ENCODE measurements at regions not wholly inside any gene's neighbourhood (a gene's known extent, or its start where the extent isn't known, plus 50 kb on each side); places are given as distances from the start of the nearest gene placed in this dataset.
"Not testable (repeated sequence)": the region's sequence is repeated elsewhere in the genome, so short reads cannot be mapped to it uniquely, and the experiment has no call there.

GRCh38 chr6:74946961-74947360 lies 258.9 kb downstream of the COL12A1 start:
- DNase-seq = no peak

- DNase-seq = no peak
These were observed 263.7 kb downstream of the COL12A1 start for GRCh38 chr6:74942130-74942529.

GRCh38 chr6:74941424-74941823 lies 264.4 kb downstream of the COL12A1 start:
- DNase-seq = no peak

- no peak for DNase-seq
These were observed 265.9 kb downstream of the COL12A1 start for GRCh38 chr6:74939721-74940620.

- no peak for DNase-seq
These were observed 266.6 kb downstream of the COL12A1 start for GRCh38 chr6:74939151-74939708.

GRCh38 chr6:74937936-74938335 lies 267.9 kb downstream of the COL12A1 start:
- DNase-seq = no peak

- DNase-seq = no peak
These were observed 269.0 kb downstream of the COL12A1 start for GRCh38 chr6:74936886-74937285.

- DNase-seq = no peak
These were observed 273.5 kb downstream of the COL12A1 start for GRCh38 chr6:74932232-74932888.

GRCh38 chr6:74931558-74931957 lies 274.3 kb downstream of the COL12A1 start:
- no peak for DNase-seq

- DNase-seq = no peak
These were observed 277.6 kb downstream of the COL12A1 start for GRCh38 chr6:74928203-74928602.

- DNase-seq = no peak
These were observed 278.6 kb downstream of the COL12A1 start for GRCh38 chr6:74927299-74927698.

- no peak for DNase-seq
These were observed 280.2 kb downstream of the COL12A1 start for GRCh38 chr6:74925683-74926082.

GRCh38 chr6:74914888-74915287 lies 291.0 kb downstream of the COL12A1 start:
- DNase-seq = no peak

- DNase-seq = no peak
These were observed 293.6 kb downstream of the COL12A1 start for GRCh38 chr6:74912234-74912633.

GRCh38 chr6:74902846-74903245 lies 303.0 kb downstream of the COL12A1 start:
- no peak for DNase-seq

GRCh38 chr6:74902089-74902488 lies 303.8 kb downstream of the COL12A1 start:
- DNase-seq = no peak

- DNase-seq = no peak
These were observed 304.3 kb downstream of the COL12A1 start for GRCh38 chr6:74901576-74901975.

- DNase-seq = no peak
These were observed 306.4 kb downstream of the COL12A1 start for GRCh38 chr6:74899416-74899815.

GRCh38 chr6:74892091-74892490 lies 313.8 kb downstream of the COL12A1 start:
- DNase-seq = no peak

- DNase-seq = no peak
These were observed 314.5 kb downstream of the COL12A1 start for GRCh38 chr6:74891349-74891831.

GRCh38 chr6:74889635-74890034 lies 316.2 kb downstream of the COL12A1 start:
- no peak for DNase-seq

GRCh38 chr6:74888741-74889140 lies 317.1 kb downstream of the COL12A1 start:
- not testable (repeated sequence) for DNase-seq

GRCh38 chr6:74879976-74880375 lies 325.9 kb downstream of the COL12A1 start:
- no peak for DNase-seq

- DNase-seq = no peak
These were observed 326.6 kb downstream of the COL12A1 start for GRCh38 chr6:74879234-74879633.
